ENCODE measurements at regions not wholly inside any gene's neighbourhood (a gene's known extent, or its start where the extent isn't known, plus 50 kb on each side); places are given as distances from the start of the nearest gene placed in this dataset.

GRCh38 chr1:245055752-245056151 is 99.0 kb upstream of the KIF26B start:
- no peaks in the 10 kb centered on the region for H3K9me3 ChIP-seq (ENCODE audit: low read depth)
- H4K20me1 ChIP-seq (ENCODE audit: insufficient read depth, poor library complexity, severe bottlenecking): no peaks in the 10 kb centered on the region
- H3K4me2 ChIP-seq: no peak overlapping the region
- H3K36me3 ChIP-seq (replicated peaks; ENCODE audit: insufficient read depth, low read depth): no peaks in the 10 kb centered on the region
- peaks cover 11% of the 10 kb centered on the region for H3K4me1 ChIP-seq (ENCODE audit: insufficient read depth)
- H3K4me3 ChIP-seq: no peak overlapping the region
- no peak for DNase-seq (ENCODE audit: low spot score)
- TF ChIP-seq EZH2phosphoT487 (IDR thresholded peaks at IDR 0.05; ENCODE audit: low read depth, severe bottlenecking, unreplicated experiment): no peak
- no peak for TF ChIP-seq EZH2 (IDR thresholded peaks at IDR 0.05; ENCODE audit: borderline replicate concordance)
- no peak for TF ChIP-seq CTCF (IDR thresholded peaks at IDR 0.05; ENCODE audit: poor library complexity)
- 54% methylated on average over 4 of the region's 4 CpGs for WGBS (ENCODE audit: low lambda C conversion rate, missing lambda C conversion rate)
- H2AFZ ChIP-seq: no peak overlapping the region
- no peaks in the 10 kb centered on the region for H3K9me2 ChIP-seq (replicated peaks; ENCODE audit: insufficient read depth)
- H3K27me3 ChIP-seq: no peaks in the 10 kb centered on the region
- H3K27ac ChIP-seq: no peak overlapping the region
- no peaks in the 10 kb centered on the region for H3K79me2 ChIP-seq

GRCh38 chr1:245054507-245055270 is 100.1 kb upstream of the KIF26B start:
- no peaks in the 10 kb centered on the region for H3K36me3 ChIP-seq (replicated peaks; ENCODE audit: insufficient read depth, low read depth)
- H3K9me2 ChIP-seq (replicated peaks; ENCODE audit: insufficient read depth): no peaks in the 10 kb centered on the region
- H4K20me1 ChIP-seq (ENCODE audit: insufficient read depth, poor library complexity, severe bottlenecking): no peaks in the 10 kb centered on the region
- H3K9me3 ChIP-seq (ENCODE audit: low read depth): no peaks in the 10 kb centered on the region
- no peak overlapping the region for H2AFZ ChIP-seq
- 98% methylated on average over 11 of the region's 11 CpGs for WGBS (ENCODE audit: low lambda C conversion rate, missing lambda C conversion rate)
- H3K4me1 ChIP-seq (ENCODE audit: insufficient read depth): peaks cover 3% of the 10 kb centered on the region
- no peaks in the 10 kb centered on the region for H3K27me3 ChIP-seq
- H3K27ac ChIP-seq: no peak overlapping the region
- H3K79me2 ChIP-seq: no peaks in the 10 kb centered on the region
- no peak overlapping the region for H3K4me3 ChIP-seq
- TF ChIP-seq EZH2 (IDR thresholded peaks at IDR 0.05; ENCODE audit: borderline replicate concordance): no peak
- TF ChIP-seq EZH2phosphoT487 (IDR thresholded peaks at IDR 0.05; ENCODE audit: low read depth, severe bottlenecking, unreplicated experiment): no peak
- no peak for TF ChIP-seq CTCF (IDR thresholded peaks at IDR 0.05; ENCODE audit: poor library complexity)
- H3K4me2 ChIP-seq: no peak overlapping the region
- DNase-seq (ENCODE audit: low spot score): no peak

- Histone ChIP-seq H3K79me2 (no peaks in the 10 kb centered on the region), H3K36me3 (replicated peaks; ENCODE audit: insufficient read depth, low read depth) (no peaks in the 10 kb centered on the region), H2AFZ (no peak overlapping the region), H3K9me2 (replicated peaks; ENCODE audit: insufficient read depth) (no peaks in the 10 kb centered on the region), H3K4me3 (no peak overlapping the region), H3K4me2 (no peak overlapping the region), H3K27ac (no peak overlapping the region), H3K27me3 (no peaks in the 10 kb centered on the region), H3K4me1 (ENCODE audit: insufficient read depth) (peaks cover 3% of the 10 kb centered on the region), H4K20me1 (ENCODE audit: insufficient read depth, poor library complexity, severe bottlenecking) (no peaks in the 10 kb centered on the region), H3K9me3 (ENCODE audit: low read depth) (no peaks in the 10 kb centered on the region)
- TF ChIP-seq CTCF (IDR thresholded peaks at IDR 0.05; ENCODE audit: poor library complexity) (no peak), EZH2 (IDR thresholded peaks at IDR 0.05; ENCODE audit: borderline replicate concordance) (no peak), EZH2phosphoT487 (IDR thresholded peaks at IDR 0.05; ENCODE audit: low read depth, severe bottlenecking, unreplicated experiment) (no peak)
- 96% methylated on average over 7 of the region's 7 CpGs for WGBS (ENCODE audit: low lambda C conversion rate, missing lambda C conversion rate)
- DNase-seq (ENCODE audit: low spot score): no peak
These were observed 100.7 kb upstream of the KIF26B start for GRCh38 chr1:245054105-245054504.

Data from hepatocyte (in vitro differentiated cells).